NK-92 treated with Interleukin-12 subunit alpha and Interleukin-12 subunit beta, amount 100 ng/mL, for 24 hours (cell line): ENCODE measurements at regions not wholly inside any gene's neighbourhood (a gene's known extent, or its start where the extent isn't known, plus 50 kb on each side); places are given as distances from the start of the nearest gene placed in this dataset.

Experiments
- DNase-seq: peaks from one replicate; lab custom pipeline; 2025; lab: John Stamatoyannopoulos, UW

DNA sequence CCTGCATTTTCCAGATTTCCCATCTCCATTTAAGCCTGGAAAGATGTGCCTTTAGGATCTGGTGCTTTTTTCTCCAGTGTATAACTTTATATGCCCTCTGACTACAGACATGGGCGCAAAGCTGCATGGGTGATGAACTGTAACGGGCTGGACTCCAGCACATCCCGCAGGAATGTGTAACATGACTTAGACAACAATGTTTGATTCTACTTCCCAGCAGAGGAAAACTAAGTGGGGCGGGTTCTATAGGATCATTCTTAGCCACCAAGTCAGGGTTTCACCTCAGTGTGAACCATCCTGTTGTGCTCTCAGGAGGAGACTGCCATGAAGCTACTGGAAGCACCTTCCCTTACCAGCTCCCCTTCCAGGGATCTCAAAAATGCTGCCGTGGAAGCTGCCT lies 93.2 kb upstream of the SERP2 start:
- DNase-seq: no peak

DNA sequence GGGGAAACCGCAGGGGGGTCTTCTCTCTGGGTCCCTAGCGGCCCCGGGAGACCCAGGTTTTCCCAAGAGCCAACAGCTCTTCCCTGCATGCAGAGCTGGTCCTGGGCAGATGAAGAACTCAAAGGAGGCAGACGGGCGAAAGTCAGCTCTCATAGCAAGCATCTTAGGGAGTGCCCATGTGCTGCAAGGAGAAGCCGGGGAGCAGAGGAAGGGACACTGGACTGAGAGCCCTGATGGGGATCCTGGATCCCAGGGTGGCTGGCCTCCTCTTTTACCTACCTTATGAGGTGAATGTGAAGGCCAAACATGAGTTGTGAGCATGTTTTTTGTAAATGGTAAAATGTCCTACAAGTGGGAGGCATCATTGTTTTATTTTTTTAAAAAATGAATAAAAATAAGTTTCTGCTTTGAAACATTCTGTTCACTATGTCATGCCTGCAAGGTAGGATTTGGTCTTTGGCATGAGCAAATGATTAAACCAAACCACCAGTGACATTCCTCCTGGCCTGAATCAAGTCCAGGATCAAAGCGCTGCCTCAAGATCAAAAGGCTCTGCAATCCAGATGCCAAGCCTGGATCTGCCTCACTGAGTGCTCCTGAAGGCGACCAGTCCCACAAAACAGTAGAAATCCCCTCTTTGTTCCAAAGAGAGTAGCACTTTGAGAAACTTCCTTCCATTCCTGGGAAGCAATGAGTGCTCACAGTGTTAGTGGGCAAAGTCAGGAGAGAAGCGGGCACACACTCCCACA lies 92.2 kb upstream of the SERP2 start:
- DNase-seq: no peak

DNA sequence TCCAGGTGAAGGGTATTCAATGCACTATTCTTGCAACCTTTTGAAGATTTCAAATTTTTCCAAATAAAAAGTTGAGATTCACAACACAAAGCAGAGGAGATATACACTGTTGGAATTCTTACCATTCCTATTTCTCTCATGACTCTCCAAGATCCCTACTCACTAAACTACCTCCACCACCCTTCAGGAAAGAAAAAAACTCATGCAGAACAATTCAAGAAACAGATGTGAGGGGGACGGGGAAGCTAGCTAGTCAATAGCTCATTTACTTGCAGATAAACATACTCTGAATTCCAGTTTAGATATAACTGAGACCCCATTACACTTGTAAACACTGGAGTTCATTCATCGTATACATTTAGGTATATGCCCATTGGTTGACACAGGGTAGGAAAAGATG lies 90.0 kb upstream of the SERP2 start:
- no peak for DNase-seq

DNA sequence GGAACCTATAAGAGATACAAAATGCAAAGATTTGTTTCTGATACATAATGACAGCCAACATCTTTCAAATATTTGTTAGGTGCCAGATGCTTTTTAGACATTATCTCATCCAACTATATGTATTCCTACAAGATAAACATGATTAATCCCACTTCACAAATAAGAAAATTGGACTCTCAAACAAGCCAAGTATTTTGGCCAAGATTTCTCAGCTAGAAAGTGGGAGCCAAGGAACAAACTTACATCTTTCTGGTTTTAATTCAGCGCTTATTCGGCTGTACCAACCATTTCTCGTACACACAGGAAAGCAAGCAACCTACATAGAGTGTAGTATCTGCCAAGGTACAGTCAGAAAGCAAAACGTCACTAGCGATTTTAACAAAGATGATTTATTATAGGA lies 85.7 kb upstream of the SERP2 start:
- no peak for DNase-seq

DNA sequence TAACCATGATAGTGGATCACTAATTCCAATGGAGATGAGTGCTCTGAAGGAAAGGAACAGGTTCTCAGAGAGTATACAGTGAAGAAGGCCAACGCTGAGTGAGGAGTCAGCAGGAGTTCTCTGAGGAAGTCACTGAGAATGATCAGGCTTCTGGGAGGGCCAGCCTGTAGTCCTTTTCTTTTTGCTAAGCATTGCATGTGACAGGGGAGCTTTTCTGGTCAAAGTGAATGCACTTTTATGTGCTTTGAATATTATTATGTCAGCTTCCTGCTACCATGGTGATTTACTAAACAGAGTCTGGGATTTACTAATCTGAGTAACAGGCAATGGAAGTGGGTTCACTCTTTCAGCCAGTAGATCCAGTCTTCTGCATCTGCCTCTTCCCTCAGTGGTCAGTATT lies 81.1 kb upstream of the SERP2 start:
- DNase-seq: no peak

DNA sequence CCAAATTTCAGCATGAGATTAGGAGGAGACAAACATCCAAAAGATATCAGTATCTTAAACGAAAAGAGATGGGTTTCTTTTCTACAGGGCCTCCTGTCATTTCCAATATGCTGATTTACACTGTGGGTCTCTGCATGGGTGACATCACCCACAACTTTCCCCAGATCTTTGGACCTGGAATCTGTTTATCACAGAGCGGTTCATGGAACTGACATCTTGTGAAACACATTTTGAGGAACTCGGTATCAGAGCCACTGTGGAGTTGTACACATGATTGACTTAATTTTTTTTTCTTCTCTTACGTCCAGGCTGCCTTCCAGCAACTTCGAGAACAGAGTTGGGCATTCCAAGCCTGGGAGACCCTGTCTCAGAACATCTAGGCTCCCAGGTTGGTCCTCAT lies 80.2 kb upstream of the SERP2 start:
- DNase-seq: no peak

DNA sequence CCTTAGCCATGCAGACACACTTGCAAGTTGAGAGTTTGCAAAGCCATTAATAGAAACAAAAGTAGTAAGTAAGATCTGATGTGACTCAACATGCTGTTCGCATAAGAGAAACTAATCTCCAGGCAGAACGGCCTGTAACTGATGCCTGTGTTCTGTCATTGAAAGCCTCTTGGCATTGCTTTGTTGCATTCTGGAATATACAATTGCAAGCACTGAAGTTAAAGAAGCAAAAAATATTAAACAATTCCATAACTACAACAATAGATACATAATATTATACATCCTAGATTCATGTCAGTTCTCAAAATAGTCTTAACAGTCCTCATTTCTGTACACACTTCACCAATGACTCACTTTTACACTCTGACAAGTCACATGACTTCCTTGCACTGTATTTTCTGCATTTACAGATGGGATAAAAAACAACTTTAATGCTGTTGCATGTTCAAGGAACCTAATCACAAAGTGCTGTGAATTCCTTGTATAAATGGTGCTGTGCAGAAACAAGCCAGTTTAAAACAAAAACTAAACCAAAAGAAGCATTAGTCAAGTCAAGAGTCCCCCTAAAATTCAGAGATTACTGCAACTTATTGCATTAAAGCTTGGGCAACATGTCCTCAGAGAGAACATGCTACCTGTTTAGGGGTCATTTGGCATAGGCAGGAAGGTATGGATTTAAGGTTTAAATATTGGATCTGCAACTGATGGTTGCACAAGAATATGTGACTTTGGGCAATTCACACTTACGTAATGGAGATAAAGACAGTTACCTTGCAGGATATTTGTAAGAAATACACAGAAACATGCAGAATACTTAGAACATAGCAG lies 79.5 kb upstream of the SERP2 start:
- no peak for DNase-seq

DNA sequence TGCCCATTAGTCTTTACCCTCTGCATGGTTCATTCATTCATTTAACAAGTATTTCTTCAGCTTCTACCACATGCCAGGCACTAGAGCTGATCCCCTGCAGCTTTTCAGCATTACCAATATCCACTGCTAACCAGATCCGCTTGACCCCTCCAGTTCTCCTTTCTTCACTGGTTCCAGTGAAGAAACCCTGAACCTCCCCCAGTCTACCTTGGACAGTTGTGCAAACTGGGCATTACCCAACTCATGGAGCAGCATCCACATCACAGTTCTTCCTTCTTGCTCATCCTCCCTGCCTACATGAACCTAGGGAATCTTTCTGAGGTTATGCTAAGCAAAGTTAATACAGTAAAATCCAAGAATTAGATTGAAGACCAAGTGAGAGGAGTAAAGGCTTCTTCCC lies 78.7 kb upstream of the SERP2 start:
- DNase-seq: no peak

DNA sequence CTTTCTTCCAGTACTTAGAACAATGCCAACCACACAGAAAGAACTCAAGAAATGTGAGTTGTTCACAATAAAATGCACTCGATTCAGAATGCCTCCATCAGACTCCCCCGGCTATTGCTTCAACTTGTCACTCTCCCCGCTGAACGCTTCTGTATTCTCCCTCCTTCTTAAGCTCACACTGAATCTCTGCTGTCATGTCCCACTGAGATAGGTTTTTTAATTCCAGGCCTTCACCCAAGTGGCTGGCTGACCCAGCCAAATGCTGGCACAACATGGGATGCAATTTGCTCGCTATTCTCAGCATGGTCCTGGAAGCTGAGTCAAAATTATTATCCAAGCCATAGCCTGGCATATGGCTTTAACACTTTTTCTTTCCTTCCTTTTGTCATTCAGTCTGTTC lies 76.8 kb upstream of the SERP2 start:
- no peak for DNase-seq

DNA sequence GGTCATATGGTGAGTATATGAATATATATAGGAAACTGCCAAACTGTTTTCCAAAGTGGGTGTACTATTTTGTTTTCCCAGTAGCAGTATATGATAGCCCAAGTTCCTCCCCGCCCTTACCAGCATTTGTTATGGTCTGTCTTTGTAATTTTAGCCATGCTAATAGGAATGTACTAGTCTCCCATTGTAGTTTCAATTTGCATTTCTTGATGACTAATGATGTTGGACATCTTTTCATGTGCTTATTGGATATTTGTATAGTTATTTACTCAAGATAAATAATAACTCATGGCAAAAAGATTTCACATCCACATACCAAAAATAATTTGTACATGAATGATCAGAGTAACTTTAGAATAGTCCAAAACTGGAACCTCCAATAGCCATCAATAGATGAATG lies 75.3 kb upstream of the SERP2 start:
- DNase-seq: no peak

DNA sequence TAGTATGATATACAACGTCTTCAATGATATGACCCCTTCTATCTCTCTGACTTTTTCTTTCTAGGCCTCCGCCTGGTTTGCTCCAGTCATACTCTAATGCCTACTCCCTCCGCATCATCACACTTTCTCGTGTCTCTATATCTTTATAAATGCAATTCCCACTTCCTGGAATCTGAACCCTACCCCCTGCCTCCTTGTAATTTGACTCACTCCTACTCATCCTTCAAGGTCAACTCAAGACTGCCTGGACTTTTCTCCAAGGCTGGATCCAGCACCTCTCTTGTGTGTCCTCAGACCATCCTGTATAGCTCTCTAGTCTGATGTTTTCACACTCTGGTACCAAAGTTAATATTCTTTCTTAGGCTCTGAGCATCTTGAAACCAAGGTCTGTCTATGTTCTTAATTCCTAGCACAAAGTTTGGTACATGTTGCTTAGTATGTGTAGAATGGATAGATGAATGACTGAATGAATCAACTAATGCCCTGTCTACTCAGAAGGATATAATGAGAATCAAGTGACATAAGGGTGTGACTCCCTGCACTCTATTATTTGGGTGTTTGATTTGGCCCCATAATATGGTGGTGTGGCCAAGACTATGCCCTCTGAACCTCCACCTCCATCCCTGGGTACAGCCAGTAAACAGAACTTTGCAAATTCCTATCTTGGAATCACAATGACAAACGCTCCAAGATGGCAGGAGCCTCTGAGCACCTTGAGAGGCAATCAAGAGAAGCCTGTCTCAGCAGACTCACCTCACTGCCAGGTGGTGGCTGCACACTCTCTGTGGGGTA lies 74.3 kb upstream of the SERP2 start:
- DNase-seq: no peak

DNA sequence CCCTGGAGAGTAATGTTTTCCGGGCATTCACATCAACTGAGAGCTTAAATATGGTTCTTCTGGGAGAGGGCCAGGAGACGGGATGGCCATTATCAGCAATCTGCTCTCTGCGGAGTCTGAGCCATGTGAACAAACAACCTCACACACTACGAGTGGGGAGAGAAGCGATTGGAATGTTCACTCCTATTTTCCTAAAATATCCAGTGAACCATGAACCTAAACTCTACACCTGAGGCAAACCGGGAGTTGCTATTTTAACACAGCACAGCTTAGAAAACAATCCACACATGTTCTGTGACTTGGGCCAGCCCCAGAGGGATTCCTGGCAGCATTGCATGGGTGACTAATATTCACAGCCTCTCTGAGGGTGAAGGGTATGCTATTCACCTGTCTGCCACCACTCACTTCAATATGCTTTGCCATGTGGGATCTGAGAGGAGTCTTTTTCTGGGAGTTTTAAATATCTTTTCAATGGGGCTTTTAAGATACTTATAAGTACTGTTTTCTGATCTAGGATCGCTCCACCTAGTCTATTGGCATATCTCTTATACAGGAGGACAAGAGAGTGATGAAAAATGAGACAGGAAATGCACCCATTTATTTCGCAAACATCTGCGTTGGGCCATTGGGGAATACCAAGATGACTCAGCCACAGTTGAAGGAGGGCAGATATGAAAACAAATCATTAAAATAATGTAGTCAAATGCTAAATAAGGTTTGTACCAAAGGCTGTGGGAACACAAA lies 72.6 kb upstream of the SERP2 start:
- DNase-seq: peak; percentile 8

DNA sequence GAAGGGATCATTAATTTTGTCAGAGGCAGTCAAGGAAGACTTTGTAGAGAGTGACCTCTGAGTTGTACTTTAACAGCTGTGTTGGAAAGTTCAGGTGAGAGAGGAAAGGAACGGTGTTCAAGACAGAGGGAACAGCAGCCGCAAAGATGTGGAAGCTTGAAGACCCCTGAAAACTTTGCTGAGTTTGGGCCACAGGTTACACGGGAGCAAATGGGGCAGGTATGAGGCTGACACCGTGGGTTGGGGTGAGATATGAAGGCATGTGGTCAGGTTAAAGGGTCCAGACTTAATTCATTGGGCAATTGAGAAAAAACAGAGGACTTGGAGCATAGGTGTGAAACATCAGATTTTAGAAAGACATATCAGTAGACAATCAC lies 72.0 kb upstream of the SERP2 start:
- DNase-seq: no peak

DNA sequence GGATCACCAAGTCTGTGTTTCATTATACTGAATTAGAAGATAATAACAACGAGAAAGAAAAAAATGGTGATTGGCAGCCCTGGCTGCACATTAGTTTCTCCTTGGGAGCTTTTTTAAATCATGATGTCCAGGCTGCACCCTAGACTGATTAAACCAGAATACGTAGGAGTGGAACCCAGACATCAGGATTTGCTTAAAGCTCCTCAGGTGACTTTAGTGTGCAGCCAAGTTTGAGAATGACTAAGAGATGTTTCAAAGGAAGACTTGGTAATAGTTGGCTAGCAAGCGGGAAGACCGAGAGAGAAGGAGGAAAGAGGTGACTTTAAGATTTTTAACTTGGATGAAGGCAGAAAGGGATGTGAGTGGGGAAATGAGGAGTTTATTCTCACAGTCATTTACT lies 71.4 kb upstream of the SERP2 start:
- DNase-seq: no peak

DNA sequence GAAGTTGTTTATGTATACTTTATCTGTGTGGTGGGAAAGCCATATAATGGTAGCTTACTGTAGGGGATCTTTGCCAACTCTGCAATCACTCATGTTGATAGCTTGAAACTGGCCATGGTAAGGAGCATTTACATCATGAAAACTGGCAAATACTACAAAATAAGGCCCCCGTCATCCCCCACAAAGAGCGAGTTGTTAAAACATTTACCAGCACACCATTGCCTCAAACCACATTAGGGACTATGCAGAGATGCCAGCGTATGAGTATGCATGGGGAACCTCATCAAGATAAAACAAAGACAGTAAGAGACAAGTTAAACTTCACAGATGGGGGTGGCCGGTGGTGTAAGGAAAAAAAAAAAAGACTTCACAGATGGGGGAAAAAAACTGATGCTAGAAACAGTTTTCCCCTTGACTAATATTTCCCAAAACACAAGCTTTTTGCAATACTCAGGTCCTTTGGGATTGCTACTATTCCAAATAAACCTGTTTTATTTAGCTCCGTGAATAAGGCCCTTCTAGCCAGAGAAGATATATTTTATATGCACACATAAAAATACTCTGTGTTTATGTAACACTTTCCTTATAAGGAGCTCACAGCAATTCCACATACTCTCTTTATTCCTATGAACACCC lies 70.6 kb upstream of the SERP2 start:
- DNase-seq: no peak

DNA sequence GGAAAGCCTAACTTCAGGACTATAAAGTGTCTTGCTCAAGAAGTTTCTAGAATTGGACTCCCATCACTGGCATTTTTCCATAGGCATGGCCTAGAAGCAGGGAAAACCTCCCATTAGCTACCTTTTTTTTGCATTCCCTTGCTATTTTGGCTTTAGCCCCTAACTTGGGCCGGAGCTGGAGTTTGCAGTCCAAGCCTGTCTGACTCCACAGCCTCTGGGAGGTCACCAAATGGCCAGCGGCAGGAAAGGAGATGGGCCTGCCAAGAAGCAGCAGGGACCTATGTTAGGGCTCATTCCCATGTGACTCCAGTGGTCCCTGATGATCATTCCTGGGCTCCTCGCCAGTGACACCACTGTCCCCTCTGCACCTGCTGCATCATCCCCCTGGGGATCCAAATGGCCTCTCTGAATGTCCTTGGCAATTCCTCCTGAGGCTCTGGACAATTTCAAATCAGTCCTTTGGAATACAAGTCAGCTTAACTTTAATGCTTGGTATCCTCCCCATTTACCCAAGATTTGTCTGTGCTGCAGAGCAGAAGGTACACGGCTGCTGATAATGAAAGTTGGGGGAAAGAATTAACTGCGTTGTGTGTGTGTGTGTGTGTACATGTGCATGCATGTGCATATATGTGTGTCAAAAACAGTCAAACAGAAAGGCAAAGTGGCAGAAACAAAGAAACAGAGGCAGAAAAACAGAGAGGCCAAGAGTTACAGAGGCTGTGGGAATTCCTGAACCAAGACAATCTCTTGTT lies 69.8 kb upstream of the SERP2 start:
- no peak for DNase-seq

DNA sequence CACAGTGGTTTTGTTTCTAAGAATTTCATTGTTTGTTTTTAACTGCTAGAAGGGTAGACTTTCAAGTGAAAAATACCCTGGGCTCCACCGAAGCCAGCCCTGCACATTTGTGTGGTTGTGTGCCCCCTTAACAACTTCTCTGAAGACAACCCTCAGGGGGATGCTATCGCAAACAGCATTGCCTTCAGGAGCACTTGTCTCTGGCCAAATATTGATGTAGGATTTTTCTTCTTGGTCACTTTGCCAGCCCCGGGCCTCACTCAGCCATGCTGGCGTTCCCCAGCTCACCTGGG lies 69.2 kb upstream of the SERP2 start:
- DNase-seq: no peak

DNA sequence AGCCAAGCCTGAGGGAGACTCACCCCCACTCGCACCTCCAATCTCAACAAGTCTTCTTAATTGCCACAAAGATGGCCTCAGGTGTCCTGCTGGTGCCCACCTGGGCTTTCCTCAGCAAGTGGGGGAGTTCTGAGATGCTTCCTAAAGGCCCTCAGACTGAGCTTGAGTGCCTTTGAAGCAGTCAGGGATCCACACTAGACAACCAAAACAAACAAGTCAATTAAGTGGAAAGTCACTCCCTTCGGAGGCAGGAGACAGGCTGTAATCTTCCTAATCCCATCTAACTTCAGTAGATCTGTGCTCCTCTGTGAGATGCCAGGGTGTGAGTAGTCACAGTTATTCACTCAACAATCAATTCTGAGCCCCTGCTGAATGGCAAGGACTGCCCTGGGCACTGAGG lies 68.3 kb upstream of the SERP2 start:
- DNase-seq: no peak

DNA sequence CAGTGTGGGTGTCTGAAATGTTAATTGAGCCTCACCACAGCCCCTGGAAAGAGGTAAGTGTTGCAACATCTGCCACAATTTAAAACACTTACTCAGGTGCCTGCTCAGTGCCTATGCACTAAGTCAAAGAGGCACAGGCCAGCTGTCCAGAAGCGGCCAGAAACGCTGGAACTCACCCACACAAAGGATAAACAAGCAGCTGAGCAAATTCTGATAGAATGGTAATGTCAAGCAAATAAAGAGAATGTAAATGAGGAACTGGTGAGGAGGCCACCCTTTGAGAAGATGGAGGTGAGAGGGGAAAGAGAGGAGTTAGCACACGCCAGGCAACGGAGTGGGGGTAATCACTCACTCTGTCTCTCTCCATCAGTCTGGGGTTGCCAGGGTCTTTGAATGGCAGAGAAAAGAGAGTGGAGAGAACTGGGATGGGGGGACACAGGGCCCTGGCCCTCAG lies 67.7 kb upstream of the SERP2 start:
- peak; percentile 10 for DNase-seq

DNA sequence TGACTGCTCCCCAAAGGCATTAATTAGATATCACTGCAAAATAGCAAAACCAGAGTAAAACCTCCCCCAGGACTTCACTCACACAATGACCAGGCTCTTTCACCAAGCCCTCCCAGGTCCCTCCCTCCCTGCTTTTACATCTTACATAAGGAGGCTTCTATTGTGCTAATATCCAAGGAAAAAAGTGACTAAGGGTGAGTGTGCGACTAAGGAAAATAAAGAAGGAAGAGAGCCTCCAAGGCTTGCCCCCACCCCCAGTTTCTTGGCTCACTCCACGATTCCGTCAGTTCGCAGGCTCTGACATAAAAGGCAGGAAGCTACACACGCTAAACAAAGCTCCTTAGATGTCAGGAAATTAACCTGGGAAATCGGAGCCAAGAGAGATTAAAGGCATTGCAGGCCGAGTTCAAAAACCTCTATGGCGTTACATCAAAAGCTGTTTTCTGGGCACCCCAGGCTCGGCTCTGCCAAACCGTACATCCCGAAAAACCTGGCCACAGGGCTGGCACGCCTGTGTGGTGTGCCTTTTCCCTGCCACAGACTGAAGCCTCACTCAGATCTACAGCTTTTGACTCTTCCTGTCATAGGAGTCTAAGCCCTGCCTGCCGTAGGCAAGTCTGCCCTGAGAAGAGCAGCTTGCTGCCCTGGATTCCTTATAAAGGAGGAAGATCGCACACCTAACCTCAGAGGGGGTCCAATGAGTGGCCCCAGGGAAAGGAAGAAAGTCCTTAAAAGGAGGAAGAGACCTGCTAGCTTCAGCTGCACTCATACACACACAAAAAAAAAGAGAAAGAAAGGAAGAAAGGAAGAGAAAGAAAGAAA lies 67.0 kb upstream of the SERP2 start:
- DNase-seq: no peak
